HG02759 (cell line): ENCODE measurements at regions not wholly inside any gene's neighbourhood (a gene's known extent, or its start where the extent isn't known, plus 50 kb on each side); places are given as distances from the start of the nearest gene placed in this dataset.

Experiments
- ATAC-seq: cut with Tn5 transposase; IDR thresholded peaks from one replicate; pipeline ENCODE4 v1.9.1; 2021; ENCODE audit warnings: mild to moderate bottlenecking, moderate library complexity; ENCODE audit not compliant: unreplicated experiment

GRCh38 chr3:31002730-31003129 lies 108.3 kb upstream of the GADL1 start:
- peak; percentile 49 for ATAC-seq

GRCh38 chr3:31004025-31004678 lies 109.7 kb upstream of the GADL1 start:
- ATAC-seq = peak; percentile 76

DNA sequence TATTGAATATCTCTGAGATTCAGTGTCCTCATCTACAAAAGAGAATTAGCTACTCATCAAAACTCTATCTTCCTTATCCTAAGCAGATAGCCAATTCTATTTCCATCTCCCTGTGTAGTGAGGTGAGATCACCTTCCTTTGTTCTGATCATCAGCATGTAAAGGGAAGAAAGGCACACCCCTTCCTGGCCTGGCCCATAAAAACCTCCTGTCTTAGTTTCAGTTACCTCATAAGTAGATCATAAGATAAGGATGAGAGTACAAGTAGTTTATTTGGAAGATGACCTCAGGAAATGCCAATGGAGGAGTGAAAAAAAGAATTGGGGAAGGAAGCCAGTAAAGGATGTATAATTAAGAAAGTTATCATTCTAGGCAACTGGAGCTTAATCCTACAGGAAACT lies 114.5 kb upstream of the GADL1 start:
- ATAC-seq = no peak

- ATAC-seq = no peak
These were observed 115.4 kb upstream of the GADL1 start for GRCh38 chr3:31009881-31010280.

- no peak for ATAC-seq
These were observed 116.0 kb upstream of the GADL1 start for GRCh38 chr3:31010491-31010890.

DNA sequence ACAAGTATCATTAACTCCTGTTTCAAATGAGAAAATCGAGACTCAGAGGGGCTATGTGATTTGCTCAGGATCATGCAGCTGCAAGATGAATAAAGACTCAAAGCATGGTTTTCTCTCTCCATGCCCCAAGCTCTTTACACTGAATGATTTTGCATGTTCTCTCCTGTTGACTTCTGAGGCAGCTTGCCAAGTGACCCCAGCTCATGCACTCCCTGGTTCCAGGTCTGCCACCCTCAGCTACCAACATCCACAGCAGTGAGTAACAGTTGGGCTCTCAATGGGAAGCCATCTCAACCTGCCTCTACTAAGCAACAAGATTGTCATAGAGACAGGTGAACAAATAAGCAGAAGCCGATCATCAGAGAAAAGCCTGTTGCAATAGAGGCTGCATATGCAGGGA lies 116.9 kb upstream of the GADL1 start:
- ATAC-seq = no peak

DNA sequence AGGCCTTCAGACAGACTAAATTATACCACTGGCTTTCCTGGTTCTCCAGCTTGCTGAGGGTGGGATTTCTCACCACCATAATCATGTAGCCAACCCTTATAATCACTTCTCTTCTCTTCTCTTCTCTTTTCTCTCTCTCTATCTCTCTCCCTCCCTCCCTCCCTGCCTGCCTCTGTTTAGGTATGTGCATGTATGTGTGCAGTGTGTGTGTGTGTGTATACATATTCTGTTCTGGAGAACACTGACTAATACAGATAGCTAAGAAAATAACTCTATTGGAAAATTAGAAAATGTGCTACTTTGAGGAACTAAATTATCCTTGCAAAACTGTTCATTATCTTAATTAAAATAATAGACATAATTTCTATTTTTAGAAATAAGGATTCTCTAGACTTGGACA lies 118.6 kb upstream of the GADL1 start:
- ATAC-seq = no peak

GRCh38 chr3:31013843-31014242 lies 119.4 kb upstream of the GADL1 start:
- no peak for ATAC-seq

GRCh38 chr3:31014317-31015040 lies 120.0 kb upstream of the GADL1 start:
- ATAC-seq = no peak

- ATAC-seq = no peak
These were observed 121.7 kb upstream of the GADL1 start for GRCh38 chr3:31016196-31016595.

DNA sequence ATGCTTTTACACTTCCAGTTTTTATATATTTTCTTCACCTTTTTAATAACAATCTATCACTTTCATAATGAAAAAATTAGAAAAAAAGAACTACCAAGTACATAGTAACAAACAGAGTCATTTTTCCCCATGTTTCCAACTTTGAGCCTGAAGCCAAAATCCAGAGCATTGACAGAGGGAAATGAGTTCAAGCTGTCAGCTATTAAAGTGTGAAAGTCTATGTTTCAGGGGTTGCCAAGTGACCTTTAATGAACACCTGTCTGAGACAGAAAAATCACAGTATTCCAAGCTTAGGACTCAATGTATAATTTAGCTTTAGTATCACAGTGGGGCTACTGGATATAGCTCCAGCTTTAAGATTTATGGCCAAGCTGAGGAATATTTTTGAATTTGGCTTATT lies 128.3 kb upstream of the GADL1 start:
- no peak for ATAC-seq

- ATAC-seq = no peak
These were observed 131.1 kb upstream of the GADL1 start for GRCh38 chr3:31025541-31025940.

- ATAC-seq = no peak
These were observed 132.8 kb upstream of the GADL1 start for GRCh38 chr3:31027191-31027761.

GRCh38 chr3:31027914-31028313 lies 133.5 kb upstream of the GADL1 start:
- ATAC-seq = no peak

- no peak for ATAC-seq
These were observed 134.3 kb upstream of the GADL1 start for GRCh38 chr3:31028766-31029165.

DNA sequence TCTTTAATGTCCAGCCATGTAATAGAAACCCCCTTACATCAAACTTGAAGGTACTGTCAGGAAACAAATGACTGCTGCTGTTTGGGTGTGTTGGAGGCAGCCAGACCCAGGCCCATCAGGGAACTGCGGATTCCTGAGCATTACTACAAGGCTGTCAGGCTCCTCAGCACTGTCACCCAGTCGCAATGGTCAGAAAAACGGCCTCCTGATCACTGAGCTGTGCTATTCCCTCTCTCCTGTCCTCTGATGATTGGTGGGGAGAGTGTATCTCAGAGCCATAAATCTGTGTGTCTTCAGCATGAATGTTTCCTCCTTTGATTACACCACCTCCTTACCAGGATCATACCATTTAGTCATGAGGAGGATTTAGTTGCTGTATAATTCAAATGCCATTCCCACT lies 135.2 kb upstream of the GADL1 start:
- ATAC-seq = no peak

DNA sequence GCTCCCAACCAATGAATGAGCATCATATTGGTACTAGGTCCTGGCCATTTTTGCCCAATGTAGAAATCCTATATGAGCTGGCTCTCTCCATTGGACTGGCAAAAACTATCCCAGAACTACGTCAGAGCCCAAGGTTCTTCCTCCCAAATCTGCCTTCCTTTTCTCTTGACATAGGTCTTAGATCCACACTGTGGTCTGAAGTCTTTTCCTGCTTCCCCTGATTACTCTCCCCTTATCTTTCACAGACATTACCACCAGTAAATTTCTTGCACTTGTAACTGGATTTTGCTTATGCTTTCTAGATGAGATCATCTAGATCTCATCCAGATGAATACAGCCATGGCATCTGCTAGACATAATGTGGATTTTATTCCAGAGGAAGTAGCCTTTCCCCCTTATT lies 141.2 kb upstream of the GADL1 start:
- no peak for ATAC-seq

DNA sequence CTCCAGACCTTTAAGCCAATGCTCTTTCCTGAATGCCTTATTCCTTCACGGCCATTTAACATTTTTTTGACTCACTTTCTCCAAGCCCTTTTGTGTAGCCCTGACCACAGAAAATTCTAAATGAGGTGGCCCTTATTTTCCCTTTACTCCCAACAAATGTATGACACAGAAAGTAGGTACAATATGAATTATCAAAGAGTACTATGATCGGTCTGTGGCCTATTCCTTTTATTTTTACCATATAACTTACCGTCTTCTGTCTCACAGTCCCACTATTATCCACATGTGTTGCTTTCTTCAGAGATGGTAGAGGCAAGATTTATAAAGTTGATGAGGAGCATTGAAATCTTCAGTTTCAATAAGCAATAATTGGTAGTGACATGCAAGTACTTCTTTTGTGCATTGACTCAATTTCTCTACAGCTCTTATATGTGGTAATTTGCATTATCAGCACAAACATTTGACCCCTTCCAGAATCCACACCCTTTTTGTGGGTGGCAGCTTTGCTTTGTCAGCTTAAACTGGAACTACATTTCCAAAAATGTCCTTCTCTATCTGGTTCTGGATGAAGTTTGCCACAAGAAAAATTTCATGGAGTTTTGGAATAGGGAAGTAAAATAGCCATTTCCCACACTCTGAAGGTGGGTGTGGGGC lies 143.8 kb upstream of the GADL1 start:
- no peak for ATAC-seq

DNA sequence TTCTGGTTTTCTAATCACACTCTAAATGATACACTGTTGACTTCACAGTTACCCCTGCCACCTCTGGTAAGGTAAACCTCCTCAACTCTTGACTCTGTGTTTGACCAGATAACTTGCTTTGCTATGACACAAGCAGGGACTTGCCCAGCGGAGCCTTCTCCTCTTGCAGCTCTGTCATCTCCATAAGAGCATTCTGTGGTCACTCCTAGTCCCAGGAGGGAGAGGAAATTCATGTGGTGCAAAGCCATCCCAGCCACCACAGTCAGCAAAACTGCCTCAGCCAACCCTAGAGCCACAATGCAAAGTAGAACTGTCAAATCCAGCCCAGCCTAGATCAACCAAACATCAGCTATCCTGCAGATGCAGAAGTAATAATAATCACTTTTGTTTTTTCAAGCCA lies 144.7 kb upstream of the GADL1 start:
- ATAC-seq = no peak

- ATAC-seq = no peak
These were observed 146.9 kb upstream of the GADL1 start for GRCh38 chr3:31041161-31041978.

DNA sequence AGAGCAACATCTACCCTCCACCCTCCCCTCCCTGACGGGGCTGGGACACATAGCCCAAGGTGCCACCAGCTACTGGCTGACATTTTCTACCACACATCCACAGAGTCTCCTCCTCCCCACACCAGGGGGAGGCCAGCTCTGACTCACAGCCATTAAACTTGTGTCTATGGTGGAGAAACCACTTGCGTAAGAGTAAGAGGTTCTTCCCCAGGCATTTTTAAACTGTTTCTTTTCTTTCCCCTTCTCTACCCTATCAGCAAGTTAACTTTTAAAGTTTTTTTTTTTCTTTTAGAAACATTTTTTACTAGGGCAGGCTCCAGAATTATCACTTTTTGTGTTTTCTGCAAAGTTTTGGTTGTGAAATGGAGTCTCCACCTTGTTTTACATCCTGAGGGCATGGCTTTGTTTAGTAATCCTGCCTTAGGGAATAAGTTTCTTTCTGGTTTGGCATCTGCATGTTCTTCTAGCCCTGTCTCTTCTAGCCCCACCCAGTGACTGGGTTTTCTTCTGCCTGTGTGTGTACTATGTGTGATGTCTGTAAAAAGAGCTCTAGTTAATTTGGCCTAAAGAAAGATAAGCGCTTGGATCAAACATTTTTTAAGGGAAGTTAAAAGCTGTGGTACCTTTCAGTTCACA lies 148.8 kb upstream of the GADL1 start:
- no peak for ATAC-seq
